HG03159 (cell line): ENCODE measurements at regions not wholly inside any gene's neighbourhood (a gene's known extent, or its start where the extent isn't known, plus 50 kb on each side); places are given as distances from the start of the nearest gene placed in this dataset.
A peak's percentile ranks its signal among the peaks of the same experiment; 100 is the strongest.
"Not testable (repeated sequence)": the region's sequence is repeated elsewhere in the genome, so short reads cannot be mapped to it uniquely, and the experiment has no call there.

Experiments used
- ATAC-seq: cut with Tn5 transposase; IDR thresholded peaks from one replicate; pipeline ENCODE4 v1.9.1; 2021; ENCODE audit warnings: mild to moderate bottlenecking, moderate library complexity; ENCODE audit not compliant: unreplicated experiment

DNA sequence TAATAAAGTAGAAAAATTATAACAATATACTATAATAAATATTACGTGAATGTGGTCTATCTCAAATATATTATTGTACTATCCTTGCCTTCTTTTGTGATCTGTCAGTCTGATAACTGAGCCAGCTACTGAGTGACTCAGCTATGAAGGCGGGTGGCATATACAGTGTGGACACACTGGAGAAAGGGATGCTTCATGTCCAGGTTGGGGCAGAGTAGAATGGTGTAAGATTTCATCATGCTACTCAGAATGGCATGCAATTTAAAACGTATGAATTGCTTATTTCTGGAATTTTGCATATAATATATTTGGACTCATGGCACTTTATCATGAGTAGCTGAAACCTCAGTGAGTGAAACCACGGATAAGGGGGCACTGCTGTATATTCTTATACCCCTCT lies 172.9 kb upstream of the TBC1D5 start:
- ATAC-seq = no peak

DNA sequence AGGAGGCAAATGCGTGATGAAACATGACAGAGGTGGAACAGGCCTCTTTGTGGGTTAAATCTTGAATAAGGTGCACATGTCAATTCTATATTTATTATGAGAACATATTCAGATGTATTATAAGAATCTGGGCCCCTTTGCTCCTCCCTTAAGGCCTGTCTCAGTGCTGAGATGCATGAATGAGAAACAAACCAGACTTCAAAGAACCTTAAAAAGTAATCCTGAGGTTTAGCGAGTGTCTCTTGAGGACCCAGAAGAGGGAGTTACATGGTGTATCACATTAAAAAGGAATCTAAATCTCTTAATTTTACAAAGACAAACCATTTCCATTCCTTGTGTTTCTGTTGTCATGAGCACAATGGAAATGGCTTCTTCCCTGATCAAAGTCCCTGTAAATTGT lies 170.9 kb upstream of the TBC1D5 start:
- ATAC-seq = no peak

DNA sequence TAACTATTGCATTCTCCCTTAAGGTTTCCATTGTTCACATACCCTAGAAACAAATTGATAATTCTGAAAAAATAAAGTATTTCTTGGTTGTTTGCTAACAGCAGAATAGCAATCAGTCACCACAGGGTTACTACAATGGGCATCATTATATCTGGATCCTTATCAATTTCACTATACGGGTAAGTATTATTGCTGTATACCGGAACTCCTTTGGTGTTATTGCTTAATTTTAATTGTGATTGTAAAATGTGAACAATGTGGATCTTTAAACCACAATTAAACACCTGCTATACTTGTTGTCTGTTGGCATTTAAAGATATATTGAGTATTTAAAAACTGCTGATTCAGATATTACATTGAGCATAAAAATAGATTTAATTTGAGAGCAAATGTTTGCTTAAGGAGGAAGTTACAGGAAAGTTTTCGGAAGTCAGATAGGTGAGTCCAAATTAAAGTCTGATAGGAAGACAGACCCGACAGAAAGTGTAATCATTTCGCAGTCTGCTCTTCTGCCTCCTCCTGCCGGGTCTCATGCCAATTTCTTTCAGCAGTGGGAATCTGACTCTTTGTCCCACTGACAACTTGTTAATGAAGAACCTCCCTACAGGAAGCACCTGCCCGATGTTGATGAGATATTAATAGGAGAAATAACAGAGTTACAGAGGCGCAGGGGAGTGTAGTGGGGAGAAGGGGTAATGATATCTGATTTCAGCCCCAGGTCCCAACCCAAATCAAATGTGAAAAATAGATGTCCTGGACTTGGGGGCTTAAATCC lies 169.7 kb upstream of the TBC1D5 start:
- no peak for ATAC-seq

DNA sequence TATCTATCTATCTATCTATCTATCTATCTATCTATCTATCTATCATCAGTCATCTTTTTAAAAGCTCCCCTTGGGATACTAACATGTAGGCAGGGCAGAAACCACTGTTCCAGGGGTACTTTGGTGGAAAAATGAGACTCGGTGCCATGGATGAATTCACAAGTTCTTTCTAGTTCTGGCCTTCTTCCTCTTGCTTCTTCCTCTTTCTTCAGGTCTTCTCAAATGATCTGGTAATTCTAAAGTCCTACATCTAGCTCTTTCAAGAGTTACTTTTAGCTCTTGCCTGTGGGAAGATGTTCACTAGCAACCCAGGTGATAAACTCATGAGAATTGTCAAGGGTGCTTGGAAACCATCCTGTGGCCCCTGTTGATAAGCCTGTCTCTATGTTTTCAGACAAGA lies 168.5 kb upstream of the TBC1D5 start:
- no peak for ATAC-seq

DNA sequence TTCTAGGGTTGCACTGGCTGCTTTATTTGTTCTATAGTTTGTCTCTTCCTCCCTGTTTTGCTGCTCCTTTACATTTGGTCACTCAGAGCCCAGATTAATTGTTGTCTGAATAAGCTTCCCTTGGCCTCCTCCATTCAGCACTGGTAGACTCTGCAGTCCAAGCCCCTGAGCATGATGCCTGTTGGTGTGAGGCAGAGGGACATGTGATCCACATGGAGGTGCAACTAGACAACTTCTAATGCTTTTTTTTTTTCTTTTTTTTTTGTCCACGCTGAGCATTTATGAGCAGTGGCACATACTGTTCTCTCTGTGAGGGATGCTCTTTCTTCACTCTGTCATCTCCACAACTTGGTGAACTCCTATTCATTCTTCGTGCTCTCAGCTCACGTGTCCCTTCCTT lies 167.3 kb upstream of the TBC1D5 start:
- no peak for ATAC-seq

DNA sequence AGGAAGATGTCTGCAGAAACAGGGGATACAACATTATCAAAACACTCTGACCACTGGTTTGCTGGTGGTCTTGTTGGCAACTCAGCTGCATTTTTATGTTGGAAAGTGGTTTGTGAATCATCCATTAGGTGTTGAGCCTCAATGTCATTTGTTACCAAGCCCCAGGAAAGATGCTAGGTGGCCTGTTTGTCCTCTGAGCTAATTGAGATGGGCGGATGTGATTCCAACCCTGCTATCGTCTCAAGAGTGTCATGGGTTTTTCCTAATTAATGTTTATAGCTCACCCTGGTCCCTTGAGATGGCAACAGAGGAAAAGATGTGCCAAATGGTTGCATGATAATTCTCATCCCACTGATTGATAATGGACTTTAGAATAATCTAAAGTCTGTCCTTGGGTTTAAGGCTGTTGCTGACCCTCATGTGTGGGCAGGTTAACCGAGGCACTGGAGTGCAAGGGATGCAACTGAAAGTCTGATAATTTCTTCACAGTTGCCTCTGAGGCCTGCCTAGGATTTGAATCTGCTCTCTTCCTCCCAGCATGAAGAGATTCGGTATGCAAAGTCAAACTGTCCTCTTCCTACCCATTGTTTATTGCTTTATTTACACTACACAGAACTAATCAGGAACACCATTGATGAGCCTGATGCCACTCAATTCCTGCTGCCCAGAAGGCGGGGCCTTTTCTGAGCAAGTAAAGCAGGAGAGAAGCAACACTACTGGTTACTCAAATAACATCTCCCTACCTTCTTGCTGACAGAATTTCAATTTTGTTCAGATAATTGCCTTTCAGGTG lies 166.2 kb upstream of the TBC1D5 start:
- ATAC-seq = no peak

DNA sequence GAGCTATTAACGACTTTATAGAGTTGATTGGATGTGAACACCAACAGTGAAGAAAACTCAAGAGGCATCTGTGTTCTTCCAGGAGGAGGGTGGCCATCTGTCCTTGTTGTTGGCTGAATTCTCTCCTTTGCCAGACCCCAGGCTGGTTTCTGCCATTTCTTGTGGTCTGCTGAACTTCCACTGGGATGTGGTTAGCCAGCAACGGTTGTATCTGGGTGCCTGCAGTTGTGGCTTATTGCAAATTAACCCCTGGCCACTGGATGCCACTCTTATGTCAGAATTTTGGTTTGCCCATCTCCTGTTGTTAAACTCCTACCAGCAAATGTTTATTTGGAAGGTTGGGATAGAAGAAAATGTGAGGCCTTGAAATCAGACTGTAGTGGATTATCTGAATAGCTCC lies 163.6 kb upstream of the TBC1D5 start:
- no peak for ATAC-seq

DNA sequence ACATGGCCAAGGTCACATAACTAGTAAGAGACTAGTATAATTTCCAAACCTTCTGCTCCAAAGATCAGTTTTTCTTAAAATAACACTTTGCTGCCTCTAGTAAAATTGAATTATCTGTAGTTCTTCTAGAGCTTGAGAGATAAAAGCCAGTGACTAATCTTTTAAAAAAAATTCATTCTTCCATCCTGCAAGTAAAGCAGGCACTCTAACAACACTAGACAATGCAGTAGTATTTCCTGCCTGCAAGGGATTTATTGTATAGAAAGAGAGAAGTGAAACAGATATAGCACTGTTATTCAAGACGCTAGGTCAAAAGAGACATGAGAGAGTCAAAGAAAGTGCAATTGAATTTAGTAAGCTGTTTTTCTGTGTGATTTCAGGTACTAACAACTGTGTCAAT lies 159.5 kb upstream of the TBC1D5 start:
- ATAC-seq = peak; percentile 95

DNA sequence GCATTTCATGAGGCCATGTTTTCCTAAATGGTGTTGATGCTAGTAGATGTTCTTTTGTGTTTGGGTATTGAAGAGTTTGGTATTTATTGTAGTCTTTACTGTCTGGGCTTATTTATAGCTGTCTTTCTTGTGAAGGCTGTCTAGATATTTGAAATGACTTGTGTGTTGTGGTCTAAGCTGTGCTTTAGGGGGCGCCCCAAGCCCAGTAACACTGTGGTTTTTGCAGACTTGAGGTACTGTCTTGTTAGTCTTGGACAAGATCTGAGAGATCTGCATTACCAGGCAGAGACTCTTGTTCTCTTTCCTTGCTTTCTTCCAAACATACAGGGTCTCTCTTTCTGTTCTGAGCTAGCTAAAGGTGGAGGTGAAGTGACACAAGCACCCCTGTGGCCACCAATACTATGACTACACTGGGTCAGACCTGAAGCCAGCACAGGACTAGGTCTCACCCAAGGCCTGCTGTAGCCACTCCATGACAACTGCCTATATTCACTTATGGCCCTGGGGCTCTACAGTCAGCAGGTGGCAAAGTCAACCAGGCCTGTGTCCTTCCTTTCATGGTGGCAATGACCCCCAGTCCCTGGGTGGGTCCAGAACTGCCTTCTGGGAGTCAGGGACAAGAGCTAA lies 152.1 kb upstream of the TBC1D5 start:
- ATAC-seq = peak; percentile 90

DNA sequence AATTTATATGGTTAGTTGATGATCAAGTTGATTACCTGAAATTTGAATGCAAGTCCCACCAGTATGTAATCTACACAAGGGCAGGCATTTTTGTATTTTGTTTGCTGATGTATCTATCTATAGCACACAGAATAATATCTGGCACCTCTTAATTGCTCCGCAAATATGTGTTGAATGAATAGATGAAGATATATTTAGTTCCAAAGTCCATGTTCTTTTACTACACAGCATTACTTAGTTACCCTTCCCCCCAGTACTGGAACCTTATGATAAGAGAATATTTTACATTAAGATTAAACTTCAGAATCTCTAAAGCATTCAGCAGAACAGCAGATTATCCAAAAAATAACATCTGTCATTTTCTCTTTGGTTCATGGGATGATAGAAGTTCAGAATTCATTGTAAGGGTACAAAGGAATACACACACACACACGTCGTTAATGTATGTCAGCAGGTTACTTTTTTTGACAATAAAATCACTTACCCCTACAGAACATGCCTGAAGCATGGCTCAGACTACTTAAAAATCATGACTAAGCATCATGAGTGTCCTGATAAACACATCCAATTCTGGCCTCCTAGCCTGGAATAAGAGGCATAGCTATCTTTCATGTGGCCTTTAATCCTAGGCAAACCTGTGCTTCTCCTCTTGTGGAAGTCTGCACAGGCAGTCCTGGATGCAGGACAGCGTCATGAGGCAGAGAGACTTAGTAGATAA lies 148.9 kb upstream of the TBC1D5 start:
- no peak for ATAC-seq

DNA sequence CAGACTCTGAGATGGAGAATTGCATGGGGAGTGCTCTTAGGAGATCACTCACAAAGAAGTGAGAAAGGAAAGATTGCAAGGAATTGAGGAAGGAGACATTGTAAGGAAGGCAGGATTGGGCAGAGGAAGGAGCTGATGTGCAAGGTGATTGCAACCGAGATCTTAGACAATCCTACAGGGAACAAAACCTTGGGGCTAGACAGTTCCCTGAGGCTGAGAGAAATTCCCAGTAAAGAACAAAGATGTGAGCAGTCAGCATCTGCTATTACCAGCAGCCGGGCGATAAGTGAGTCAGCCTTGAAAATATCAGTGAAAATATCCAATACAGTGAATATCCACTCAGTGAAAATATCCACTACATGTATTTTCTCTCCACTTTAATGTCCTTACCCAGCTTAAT lies 143.6 kb upstream of the TBC1D5 start:
- ATAC-seq = no peak

DNA sequence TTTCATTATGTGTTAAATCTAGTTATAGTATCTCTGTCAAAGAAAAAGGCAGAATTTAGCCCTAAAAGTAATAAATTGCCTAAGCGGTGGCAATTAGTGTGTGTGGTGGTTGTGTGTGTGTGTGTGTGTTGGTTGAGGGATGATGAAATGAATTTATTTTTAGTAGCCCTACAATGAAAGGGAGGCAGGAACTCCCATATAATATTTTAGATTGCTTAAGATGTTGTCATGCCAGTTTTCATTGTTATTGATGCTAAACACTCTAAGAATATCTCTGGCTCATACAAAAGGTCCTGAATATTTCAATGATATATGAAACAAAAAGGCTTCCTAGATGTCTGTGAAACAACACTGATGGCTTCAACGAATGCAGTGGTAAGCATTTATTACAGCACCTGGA lies 140.6 kb upstream of the TBC1D5 start:
- no peak for ATAC-seq

DNA sequence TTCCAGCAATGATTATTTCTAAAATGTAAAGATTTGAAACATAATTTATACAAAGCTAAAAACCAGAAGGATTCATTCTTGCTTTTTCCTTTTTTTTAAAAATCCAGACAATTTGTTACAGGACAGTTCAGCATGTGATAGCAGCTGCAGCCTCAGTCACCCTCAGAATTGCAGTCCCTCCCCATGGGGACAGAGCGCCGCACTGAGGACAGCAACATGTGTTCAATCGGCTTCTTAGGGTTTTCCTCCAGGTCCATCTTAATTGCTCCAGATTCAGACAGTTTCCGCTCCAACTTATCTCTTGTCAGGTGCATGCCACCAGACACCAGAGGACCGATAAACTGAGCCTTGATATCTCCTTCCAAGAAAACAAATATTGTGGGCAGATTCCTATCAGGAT lies 134.9 kb upstream of the TBC1D5 start:
- no peak for ATAC-seq

DNA sequence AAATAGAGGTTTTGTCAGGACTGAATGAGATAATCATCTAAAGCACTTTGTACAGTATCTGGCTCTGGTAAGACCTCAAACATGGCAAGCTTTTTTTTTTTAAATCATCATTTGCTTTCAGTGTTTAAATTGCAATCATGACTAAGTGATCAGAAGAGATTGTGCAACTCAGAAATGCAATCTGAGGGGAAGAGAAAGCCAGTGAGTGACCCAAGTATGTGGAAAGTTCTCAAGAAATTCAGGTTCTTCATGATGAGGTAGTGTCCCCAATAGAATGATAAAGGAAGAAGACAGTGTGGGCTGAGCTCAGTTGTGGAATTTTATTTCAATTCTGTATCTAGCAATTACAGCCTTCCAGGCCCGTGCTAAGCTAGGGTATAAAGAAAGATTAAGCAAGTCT lies 132.2 kb upstream of the TBC1D5 start:
- no peak for ATAC-seq

DNA sequence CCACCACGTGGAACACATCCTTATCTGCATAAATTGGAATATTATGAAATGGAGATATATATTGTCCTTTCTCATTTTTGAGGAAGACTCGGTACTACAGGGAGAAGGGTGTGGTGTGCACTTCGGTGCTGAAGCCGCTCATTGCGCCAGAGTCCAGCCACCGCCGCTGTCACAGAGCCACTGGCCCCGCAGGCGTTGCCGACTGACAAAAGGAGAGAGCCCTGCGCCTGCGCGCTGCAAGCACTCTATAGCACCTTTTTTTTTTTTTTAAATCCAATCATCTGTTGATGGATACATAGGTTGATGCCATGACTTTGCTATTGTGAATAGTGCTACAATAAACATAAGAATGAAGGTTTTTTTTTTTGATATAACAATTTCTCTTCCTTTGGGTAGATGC lies 130.0 kb upstream of the TBC1D5 start:
- ATAC-seq = no peak

DNA sequence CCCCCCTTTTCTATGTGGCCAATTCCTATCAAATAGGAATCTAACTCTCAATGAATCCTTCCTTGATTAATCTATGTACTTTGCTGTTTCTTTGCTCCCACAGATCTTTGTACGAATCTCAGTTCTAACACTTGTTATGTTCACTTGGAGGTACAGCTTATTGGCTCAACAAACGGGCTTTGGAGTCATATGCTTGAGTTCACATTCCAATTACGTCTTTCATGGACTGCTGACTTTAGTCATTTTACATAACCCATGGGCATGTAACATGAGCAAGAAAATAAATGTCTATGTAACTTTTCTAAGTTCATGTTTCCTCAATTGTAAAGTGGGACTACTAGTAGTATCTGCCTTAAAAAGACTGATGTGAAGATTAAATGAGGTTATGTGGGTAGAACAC lies 123.2 kb upstream of the TBC1D5 start:
- ATAC-seq = no peak

DNA sequence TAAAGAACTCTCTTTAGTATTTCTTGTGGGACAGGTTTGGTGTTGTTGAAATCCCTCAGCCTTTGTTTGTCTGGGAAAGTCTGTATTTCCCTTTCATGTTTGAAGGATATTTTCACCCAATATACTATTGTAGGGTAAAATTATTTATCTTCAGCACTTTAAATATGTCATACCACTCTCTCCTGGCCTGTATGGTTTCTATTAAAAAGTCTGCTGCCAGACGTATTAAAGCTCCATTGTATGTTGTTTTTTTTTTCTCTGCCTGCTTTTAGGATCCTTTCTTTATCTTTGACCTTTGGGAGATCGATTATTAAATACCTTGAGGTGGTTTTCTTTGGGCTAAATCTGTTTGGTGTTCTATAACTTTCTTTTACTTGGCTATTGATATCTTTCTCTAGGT lies 119.0 kb upstream of the TBC1D5 start:
- ATAC-seq = no peak

DNA sequence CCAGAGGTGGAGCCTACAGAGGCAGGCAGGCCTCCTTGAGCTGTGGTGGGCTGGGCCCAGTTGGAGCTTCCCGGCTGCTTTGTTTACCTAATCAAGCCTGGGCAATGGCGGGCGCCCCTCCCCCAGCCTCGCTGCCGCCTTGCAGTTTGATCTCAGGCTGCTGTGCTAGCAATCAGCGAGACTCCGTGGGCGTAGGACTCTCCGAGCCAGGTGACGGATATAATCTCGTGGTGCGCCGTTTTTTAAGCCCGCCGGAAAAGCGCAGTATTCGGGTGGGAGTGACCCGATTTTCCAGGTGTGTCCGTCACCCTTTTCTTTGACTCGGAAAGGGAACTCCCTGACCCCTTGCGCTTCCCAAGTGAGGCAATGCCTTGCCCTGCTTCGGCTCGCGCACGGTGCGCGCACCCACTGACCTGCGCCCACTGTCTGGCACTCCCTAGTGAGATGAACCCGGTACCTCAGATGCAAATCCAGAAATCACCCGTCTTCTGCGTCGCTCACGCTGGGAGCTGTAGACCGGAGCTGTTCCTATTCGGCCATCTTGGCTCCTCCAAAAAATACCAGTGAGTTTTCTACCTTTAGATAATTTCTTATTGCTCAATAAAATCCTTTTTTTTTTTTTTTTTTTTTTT lies 118.5 kb upstream of the TBC1D5 start:
- ATAC-seq = not testable (repeated sequence)

DNA sequence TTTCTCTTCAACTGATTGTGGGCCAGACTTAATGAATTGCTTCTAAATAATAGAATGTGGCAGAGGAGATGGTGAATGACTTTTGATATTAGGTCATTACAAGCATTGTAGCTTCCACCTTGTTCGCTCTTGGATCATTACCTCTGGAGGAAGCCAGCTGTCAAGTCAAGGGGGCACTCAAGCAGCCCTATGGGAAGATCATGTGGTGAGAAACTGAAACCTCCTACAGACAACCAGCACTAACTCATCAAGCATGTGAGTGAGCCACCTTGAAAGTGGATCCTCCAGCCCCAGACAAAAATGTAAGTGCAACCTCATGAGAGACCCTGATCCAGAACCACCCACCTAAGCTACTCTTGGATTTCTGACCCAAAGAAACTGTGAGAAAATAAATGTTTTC lies 109.8 kb upstream of the TBC1D5 start:
- ATAC-seq = peak; percentile 79

DNA sequence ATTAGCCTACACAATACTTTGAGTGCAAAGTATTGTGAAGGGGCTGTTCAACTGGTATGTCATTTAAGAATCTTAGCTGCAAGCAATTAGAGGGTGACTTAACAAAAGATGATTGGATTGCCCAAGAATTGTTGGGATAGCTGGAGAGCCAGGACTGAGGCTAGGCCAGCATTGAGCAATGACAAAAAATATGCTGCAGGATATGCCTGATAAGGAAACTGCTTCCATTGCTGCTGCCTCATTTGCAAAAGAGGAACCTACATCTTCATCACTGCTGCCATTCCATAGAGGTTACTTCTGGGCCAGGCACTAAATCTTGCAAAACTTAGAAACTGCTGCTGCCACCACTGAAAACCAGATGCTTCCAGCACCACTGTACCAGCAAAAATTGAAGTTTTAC lies 108.0 kb upstream of the TBC1D5 start:
- ATAC-seq = no peak

DNA sequence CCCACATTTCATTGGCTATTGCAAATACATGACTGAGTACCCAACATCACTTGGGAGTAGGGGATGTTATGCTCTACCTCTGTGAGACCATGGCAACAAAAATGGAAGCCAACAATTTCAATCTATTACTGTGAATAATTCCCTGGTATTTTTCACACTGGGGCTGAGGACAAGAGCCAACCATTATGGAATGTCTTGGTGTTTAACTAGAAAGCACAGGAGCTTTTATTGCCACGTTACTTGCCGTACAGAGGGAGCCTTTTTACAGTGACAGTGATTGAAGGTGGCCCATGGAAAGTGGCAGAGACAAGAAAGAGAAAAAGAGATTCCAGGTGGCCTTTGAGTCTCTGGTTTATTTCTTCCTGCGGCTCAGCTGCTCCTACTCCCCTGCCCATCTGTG lies 105.7 kb upstream of the TBC1D5 start:
- no peak for ATAC-seq
